ENCODE measurements at regions not wholly inside any gene's neighbourhood (a gene's known extent, or its start where the extent isn't known, plus 50 kb on each side); places are given as distances from the start of the nearest gene placed in this dataset.
"Not testable (repeated sequence)": the region's sequence is repeated elsewhere in the genome, so short reads cannot be mapped to it uniquely, and the experiment has no call there.

- intact Hi-C loops (cut with DNase I; ENCODE audit: low total_unique reads); H3K36me3 ChIP-seq; H3K27me3 ChIP-seq; DNase-seq; H3K9me3 ChIP-seq; H3K27ac ChIP-seq; H3K4me3 ChIP-seq; H3K4me1 ChIP-seq: not testable (repeated sequence)
- WGBS, 2 donors (ENCODE audit: low coverage in 1 of 2): 53 to 58% methylated on average over 8 of the region's 8 CpGs
- TF ChIP-seq CTCF (IDR thresholded peaks at IDR 0.05): peak; percentile 54 to 61 (median 61)
- in situ Hi-C loops (cut with MboI; ENCODE audit: low pct_ligation_motif_present in 1 of 4, low pct_unique_long_range_greater_than_20kb in 1 of 4, low sequenced_read_pairs in 3 of 4): loop anchor here in 3 of 4 donors (10.0 to 25.0 kb wide), 3 partner anchors 157 to 464 kb away; no protein-coding TSS in a partner anchor
Observed at GRCh38 chr2:196298106-196298723, 126.8 kb upstream of the STK17B start.

- H3K36me3 ChIP-seq: no peaks in the 10 kb centered on the region
- intact Hi-C loops (cut with DNase I; ENCODE audit: low total_unique reads) (no loop called here), in situ Hi-C loops (cut with MboI; ENCODE audit: low pct_ligation_motif_present in 1 of 4, low pct_unique_long_range_greater_than_20kb in 1 of 4, low sequenced_read_pairs in 3 of 4) (loop anchor here in 1 of 4 donors (25.0 kb wide), 1 partner anchor 329 kb away; the partner anchor contains the start of gene CCDC150)
- H3K4me3 ChIP-seq: no peak overlapping the region
- H3K27ac ChIP-seq: no peak overlapping the region
- TF ChIP-seq POLR2AphosphoS5 (IDR thresholded peaks at IDR 0.05): no peak
- no peak for TF ChIP-seq CTCF (IDR thresholded peaks at IDR 0.05)
- no peak for TF ChIP-seq POLR2A (IDR thresholded peaks at IDR 0.05)
- no peak for TF ChIP-seq EP300 (IDR thresholded peaks at IDR 0.05; ENCODE audit: low read depth)
- WGBS, 2 donors (ENCODE audit: low coverage in 1 of 2): 79 to 100% methylated on average over 2 to 14 of the region's 14 CpGs
- H3K4me1 ChIP-seq: no peaks in the 10 kb centered on the region
- no peaks in the 10 kb centered on the region for H3K27me3 ChIP-seq
- no peak for DNase-seq
- H3K9me3 ChIP-seq: no peaks in the 10 kb centered on the region
Observed at GRCh38 chr2:196307775-196308305, 136.5 kb upstream of the STK17B start.

GRCh38 chr2:196309691-196310090, 138.3 kb upstream of the STK17B start:
- in situ Hi-C loops (cut with MboI; ENCODE audit: low pct_ligation_motif_present in 1 of 4, low pct_unique_long_range_greater_than_20kb in 1 of 4, low sequenced_read_pairs in 3 of 4): loop anchor here in 1 of 4 donors (25.0 kb wide), 1 partner anchor 328 kb away; the partner anchor contains the start of gene CCDC150
- no peak overlapping the region for H3K4me3 ChIP-seq

GRCh38 chr2:196314157-196314556, 142.8 kb upstream of the STK17B start:
- Histone ChIP-seq H3K9me3 (no peaks in the 10 kb centered on the region), H3K36me3 (no peaks in the 10 kb centered on the region), H3K27me3 (no peaks in the 10 kb centered on the region), H3K27ac (no peak overlapping the region), H3K4me3 (no peak overlapping the region), H3K4me1 (no peaks in the 10 kb centered on the region)
- intact Hi-C loops (cut with DNase I; ENCODE audit: low total_unique reads): no loop called here
- DNase-seq: no peak
- TF ChIP-seq POLR2A (IDR thresholded peaks at IDR 0.05) (no peak), POLR2AphosphoS5 (IDR thresholded peaks at IDR 0.05) (no peak), CTCF (IDR thresholded peaks at IDR 0.05) (no peak), EP300 (IDR thresholded peaks at IDR 0.05; ENCODE audit: low read depth) (no peak)
- WGBS, 2 donors (ENCODE audit: low coverage in 1 of 2): 70% methylated on average over 1 of the region's 1 CpG; no CpG with 5 or more reads in 1 of the 2 donors
- in situ Hi-C loops (cut with MboI; ENCODE audit: low pct_ligation_motif_present in 1 of 4, low pct_unique_long_range_greater_than_20kb in 1 of 4, low sequenced_read_pairs in 3 of 4): loop anchor here in 1 of 4 donors (25.0 kb wide), 1 partner anchor 323 kb away; the partner anchor contains the start of gene CCDC150

More at GRCh38 chr2:196309691-196310090, 138.3 kb upstream of the STK17B start:
- H3K27me3 ChIP-seq: no peaks in the 10 kb centered on the region
- no peaks in the 10 kb centered on the region for H3K36me3 ChIP-seq
- no peaks in the 10 kb centered on the region for H3K4me1 ChIP-seq
- H3K9me3 ChIP-seq: no peaks in the 10 kb centered on the region
- no peak overlapping the region for H3K27ac ChIP-seq
- no peak for DNase-seq
- intact Hi-C loops (cut with DNase I; ENCODE audit: low total_unique reads): no loop called here
- TF ChIP-seq EP300 (IDR thresholded peaks at IDR 0.05; ENCODE audit: low read depth) (no peak), POLR2A (IDR thresholded peaks at IDR 0.05) (no peak), CTCF (IDR thresholded peaks at IDR 0.05) (no peak), POLR2AphosphoS5 (IDR thresholded peaks at IDR 0.05) (no peak)

Data from transverse colon (tissue), 4 donors.